HK-2 (cell line): ENCODE measurements at regions not wholly inside any gene's neighbourhood (a gene's known extent, or its start where the extent isn't known, plus 50 kb on each side); places are given as distances from the start of the nearest gene placed in this dataset.
"Not testable (repeated sequence)": the region's sequence is repeated elsewhere in the genome, so short reads cannot be mapped to it uniquely, and the experiment has no call there.

Experiments used
- DNase-seq: peaks from one replicate; pipeline ENCODE4 v3.0.0-alpha.2; 2018; ENCODE audit not compliant: unreplicated experiment

- DNase-seq = no peak
Measured at GRCh38 chr6:99802396-99803031, 191.5 kb downstream of the MCHR2 start.

- no peak for DNase-seq
Measured at GRCh38 chr6:99808992-99809391, 185.0 kb downstream of the MCHR2 start.

GRCh38 chr6:99810295-99810694 is 183.7 kb downstream of the MCHR2 start:
- no peak for DNase-seq

- no peak for DNase-seq
Measured at GRCh38 chr6:99810942-99811620, 182.9 kb downstream of the MCHR2 start.

- DNase-seq = no peak
Measured at GRCh38 chr6:99811636-99812035, 182.4 kb downstream of the MCHR2 start.

GRCh38 chr6:99813565-99813964 is 180.5 kb downstream of the MCHR2 start:
- no peak for DNase-seq

GRCh38 chr6:99814230-99814928 is 179.6 kb downstream of the MCHR2 start:
- no peak for DNase-seq

- DNase-seq = no peak
Measured at GRCh38 chr6:99816795-99817194, 177.2 kb downstream of the MCHR2 start.

- DNase-seq = no peak
Measured at GRCh38 chr6:99818161-99818560, 175.9 kb downstream of the MCHR2 start.

- DNase-seq = no peak
Measured at GRCh38 chr6:99819853-99820252, 174.2 kb downstream of the MCHR2 start.

- no peak for DNase-seq
Measured at GRCh38 chr6:99821164-99821563, 172.9 kb downstream of the MCHR2 start.

GRCh38 chr6:99822741-99823512 is 171.1 kb downstream of the MCHR2 start:
- peak; percentile 19 for DNase-seq

- not testable (repeated sequence) for DNase-seq
Measured at GRCh38 chr6:99823513-99824235, 170.3 kb downstream of the MCHR2 start.

GRCh38 chr6:99833034-99833433 is 161.0 kb downstream of the MCHR2 start:
- no peak for DNase-seq

- no peak for DNase-seq
Measured at GRCh38 chr6:99836471-99836870, 157.6 kb downstream of the MCHR2 start.

- no peak for DNase-seq
Measured at GRCh38 chr6:99838607-99839006, 155.4 kb downstream of the MCHR2 start.

GRCh38 chr6:99841297-99841696 is 152.7 kb downstream of the MCHR2 start:
- DNase-seq = no peak

- no peak for DNase-seq
Measured at GRCh38 chr6:99846006-99846405, 148.0 kb downstream of the MCHR2 start.

GRCh38 chr6:99850841-99851240 is 143.2 kb downstream of the MCHR2 start:
- DNase-seq = no peak

GRCh38 chr6:99852031-99852430 is 142.0 kb downstream of the MCHR2 start:
- no peak for DNase-seq

GRCh38 chr6:99867026-99867425 is 127.0 kb downstream of the MCHR2 start:
- DNase-seq = no peak
